H1 (cell line): ENCODE measurements at regions not wholly inside any gene's neighbourhood (a gene's known extent, or its start where the extent isn't known, plus 50 kb on each side); places are given as distances from the start of the nearest gene placed in this dataset.

ENCODE experiments used
- CTCF ChIA-PET: fragments of 300-600 bp; sonication (Branson Sonifier 250); formaldehyde crosslinking; loops from one replicate; lab custom pipeline; 2021; ENCODE audit not compliant: partially characterized antibody; lab: Charles Lee
- POLR2A ChIA-PET: fragments of 300-600 bp; sonication (Branson Sonifier 250); formaldehyde crosslinking; loops from one replicate; lab custom pipeline; 2021; ENCODE audit warnings: inconsistent platforms; ENCODE audit not compliant: partially characterized antibody; lab: Charles Lee
- DNase-seq, 2 experiments: peaks; one replicate each; pipeline versions ENCODE4 v3.0.0 to v3.0.0-alpha.2; 2010 to 2022; ENCODE audit warnings: low spot score in 2 of 2, low read depth in 1 of 2, mixed read lengths in 1 of 2
- FAIRE-seq: peaks from 2 replicates; lab custom pipeline; 2011; peaks lifted over from hg19 to GRCh38; lab: Jason Lieb, UNC
- H2AFZ ChIP-seq: 2 replicates; pipeline ENCODE4 v1.8.1; 2012; ENCODE audit warnings: low read length, inconsistent platforms
- H2AK5ac ChIP-seq: 2 replicates; pipeline ENCODE4 v1.6.1; 2013; ENCODE audit warnings: low read depth, low read length
- H2BK120ac ChIP-seq: replicated peaks from 2 replicates; pipeline ENCODE3; 2013; ENCODE audit warnings: low read depth, low read length, inconsistent platforms
- H2BK12ac ChIP-seq: 2 replicates; pipeline ENCODE4 v1.6.1; 2013; ENCODE audit warnings: low read depth, low read length
- H2BK15ac ChIP-seq: 2 replicates; pipeline ENCODE4 v1.6.1; 2013; ENCODE audit warnings: low read length
- H2BK20ac ChIP-seq: 2 replicates; pipeline ENCODE4 v1.6.1; 2013; ENCODE audit warnings: low read length
- H2BK5ac ChIP-seq: 2 replicates; pipeline ENCODE4 v1.6.1; 2013; ENCODE audit warnings: low read depth, low read length
- H3K14ac ChIP-seq: 2 replicates; pipeline ENCODE4 v1.6.1; 2013; ENCODE audit warnings: inconsistent platforms; ENCODE audit not compliant: insufficient read length
- H3K18ac ChIP-seq: 2 replicates; pipeline ENCODE4 v1.6.1; 2013; ENCODE audit warnings: low read length; ENCODE audit errors: extremely low read depth
- H3K23ac ChIP-seq: 2 replicates; pipeline ENCODE4 v1.6.1; 2013; ENCODE audit warnings: inconsistent platforms; ENCODE audit not compliant: insufficient read length
- H3K23me2 ChIP-seq: 2 replicates; pipeline ENCODE4 v1.6.1; 2013; ENCODE audit warnings: low read depth, low read length
- H3K27ac ChIP-seq: 2 replicates; pipeline ENCODE4 v1.6.1; 2011; ENCODE audit warnings: low read depth, low read length, inconsistent platforms
- H3K27me3 ChIP-seq, 4 experiments: replicated peaks in 1 of 4; 1 replicate in 1 of 4; 2 replicates in 3 of 4; pipeline versions ENCODE4 v1.6.1 to v1.8.1; 2011 to 2013; ENCODE audit warnings: low read length in 3 of 4, mild to moderate bottlenecking in 3 of 4, inconsistent platforms in 2 of 4, mixed read lengths in 2 of 4, moderate library complexity in 1 of 4; ENCODE audit not compliant: control insufficient read depth in 3 of 4, insufficient read depth in 3 of 4; ENCODE audit errors: extremely low read depth in 1 of 4
- H3K36me3 ChIP-seq, 4 experiments: 2 replicates each; pipeline versions ENCODE4 v1.6.1 to v1.8.1; 2011 to 2013; ENCODE audit warnings: mild to moderate bottlenecking in 4 of 4, low read length in 3 of 4, moderate library complexity in 2 of 4, control low read depth in 1 of 4, inconsistent platforms in 1 of 4; ENCODE audit not compliant: insufficient read depth in 4 of 4, control insufficient read depth in 2 of 4
- H3K4ac ChIP-seq: replicated peaks from 2 replicates; pipeline ENCODE3; 2013; ENCODE audit warnings: low read length, low read depth, mixed read lengths, inconsistent platforms; ENCODE audit not compliant: insufficient read length
- H3K4me1 ChIP-seq, 4 experiments: replicated peaks in 1 of 4; 1 replicate in 1 of 4; 2 replicates in 3 of 4; pipeline versions ENCODE4 v1.6.1 to v1.8.1; 2011 to 2013; ENCODE audit warnings: low read length in 3 of 4, inconsistent platforms in 2 of 4, mixed read lengths in 1 of 4; ENCODE audit not compliant: insufficient read depth in 4 of 4, control insufficient read depth in 3 of 4
- H3K4me2 ChIP-seq, 2 experiments: 2 replicates each; pipeline versions ENCODE4 v1.6.1 to v1.8.1; 2011 to 2013; ENCODE audit warnings: low read depth in 2 of 2, low read length in 2 of 2, control low read depth in 1 of 2, inconsistent platforms in 1 of 2, mild to moderate bottlenecking in 1 of 2; ENCODE audit not compliant: insufficient read depth in 1 of 2
- H3K4me3 ChIP-seq, 4 experiments: fragments of 200-600, 300-600 bp in 1 of 4; sonication (generic), shearing (Covaris generic), sonication (Bioruptor Twin) in 1 of 4; 2 replicates each; pipeline versions ENCODE4 v1.5.1 to v1.8.1; 2011 to 2016; ENCODE audit warnings: low read length in 4 of 4, low read depth in 3 of 4, control low read depth in 2 of 4, inconsistent platforms in 2 of 4, mild to moderate bottlenecking in 2 of 4, mixed read lengths in 1 of 4, moderate library complexity in 1 of 4; ENCODE audit not compliant: insufficient read depth in 2 of 4; ENCODE audit errors: extremely low read depth in 1 of 4
- H3K56ac ChIP-seq: replicated peaks from 2 replicates; pipeline ENCODE3; 2013; ENCODE audit warnings: low read depth, mild to moderate bottlenecking, mixed read lengths, low read length, inconsistent platforms; ENCODE audit not compliant: insufficient read length
- H3K79me1 ChIP-seq: 2 replicates; pipeline ENCODE4 v1.6.1; 2013; ENCODE audit warnings: low read depth, low read length, control low read depth
- H3K79me2 ChIP-seq, 2 experiments: 2 replicates each; pipeline versions ENCODE4 v1.6.1 to v1.8.1; 2012 to 2013; ENCODE audit warnings: low read length in 2 of 2, mild to moderate bottlenecking in 2 of 2, inconsistent platforms in 1 of 2; ENCODE audit not compliant: insufficient read depth in 2 of 2, control insufficient read depth in 1 of 2
- H3K9ac ChIP-seq, 4 experiments: replicated peaks in 1 of 4; 1 replicate in 1 of 4; 2 replicates in 3 of 4; pipeline versions ENCODE4 v1.6.1 to v1.8.1; 2011 to 2013; ENCODE audit warnings: low read depth in 3 of 4, low read length in 3 of 4, control low read depth in 2 of 4, mild to moderate bottlenecking in 2 of 4, moderate library complexity in 2 of 4, inconsistent platforms in 1 of 4; ENCODE audit errors: extremely low read depth in 1 of 4
- H3K9me3 ChIP-seq, 2 experiments: 2 replicates each; pipeline versions ENCODE4 v1.6.1 to v1.8.1; 2012 to 2013; ENCODE audit warnings: mild to moderate bottlenecking in 2 of 2, moderate library complexity in 2 of 2, control low read depth in 1 of 2, inconsistent platforms in 1 of 2, low read depth in 1 of 2, low read length in 1 of 2, mixed read lengths in 1 of 2; ENCODE audit not compliant: insufficient read depth in 2 of 2
- H4K20me1 ChIP-seq, 2 experiments: replicated peaks in 1 of 2; 2 replicates each; pipeline versions ENCODE3 to v1.8.1; 2011 to 2013; ENCODE audit warnings: inconsistent platforms in 2 of 2, low read length in 2 of 2, mild to moderate bottlenecking in 1 of 2; ENCODE audit not compliant: insufficient read depth in 2 of 2, control insufficient read depth in 1 of 2
- H4K5ac ChIP-seq: 2 replicates; pipeline ENCODE4 v1.6.1; 2013; ENCODE audit warnings: low read length, low read depth, mixed read lengths, inconsistent platforms; ENCODE audit not compliant: insufficient read length
- H4K8ac ChIP-seq: 2 replicates; pipeline ENCODE4 v1.8.0; 2013; ENCODE audit warnings: mild to moderate bottlenecking, moderate library complexity, low read length, inconsistent platforms; ENCODE audit not compliant: insufficient read depth; ENCODE audit errors: extremely low read depth
- H4K91ac ChIP-seq: replicated peaks from 2 replicates; pipeline ENCODE3; 2013; ENCODE audit warnings: low read length, mixed read lengths, inconsistent platforms; ENCODE audit not compliant: insufficient read length
- BACH1 ChIP-seq: IDR thresholded peaks from 2 replicates; pipeline ENCODE4 v1.6.1; 2012; ENCODE audit warnings: low read length, improper control_type of control experiment
- NANOG ChIP-seq: IDR thresholded peaks from 2 replicates; pipeline ENCODE4 v1.6.1; 2011; ENCODE audit warnings: low read length, low read depth, mild to moderate bottlenecking, inconsistent platforms; ENCODE audit not compliant: insufficient read depth, poor library complexity, severe bottlenecking
- NRF1 ChIP-seq: IDR thresholded peaks from 2 replicates; pipeline ENCODE4 v1.6.1; 2011; ENCODE audit warnings: mild to moderate bottlenecking, low read depth, low read length, improper control_type of control experiment
- RAD21 ChIP-seq, 2 experiments: IDR thresholded peaks in 1 of 2; conservative IDR thresholded peaks in 1 of 2; 2 replicates each; pipeline ENCODE4 v1.6.1; 2011; ENCODE audit warnings: low read depth in 2 of 2, low read length in 2 of 2, improper control_type of control experiment in 1 of 2, inconsistent platforms in 1 of 2, mild to moderate bottlenecking in 1 of 2, moderate library complexity in 1 of 2
- RXRA ChIP-seq: IDR thresholded peaks from 2 replicates; pipeline ENCODE4 v1.6.1; 2011; ENCODE audit warnings: low read depth, mild to moderate bottlenecking, low read length, moderate library complexity; ENCODE audit not compliant: insufficient read depth
- SP4 ChIP-seq: IDR thresholded peaks from 2 replicates; pipeline ENCODE4 v1.6.1; 2012; ENCODE audit warnings: low read length, inconsistent platforms
- WGBS, 2 experiments: shearing (Covaris generic) in 1 of 2; methylation state at CpG; one replicate each; pipeline versions ENCODE4 v1.1.6 to v1.1.7; 2013 to 2015; ENCODE audit warnings: low lambda C conversion rate in 2 of 2, mixed read lengths in 2 of 2, inconsistent platforms in 1 of 2, low coverage in 1 of 2, missing lambda C conversion rate in 1 of 2; ENCODE audit not compliant: insufficient replicate concordance in 2 of 2, insufficient coverage in 1 of 2, insufficient read length in 1 of 2; ENCODE audit errors: extremely low coverage in 1 of 2, missing lambda C conversion rate in 1 of 2; 5-methylcytosine and 5-hydroxymethylcytosine counted together

GRCh38 chr5:167228134-167228533 is 1063.3 kb upstream of the WWC1 start:
- Histone ChIP-seq H3K4ac (no peak overlapping the region), H3K79me1 (no peaks in the 10 kb centered on the region), H3K18ac (no peak overlapping the region), H3K27me3 (no peaks in the 10 kb centered on the region), H3K79me2 (no peaks in the 10 kb centered on the region), H2AFZ (no peak overlapping the region), H2BK12ac (no peak overlapping the region), H3K14ac (no peak overlapping the region), H3K56ac (no peak overlapping the region), H3K27ac (no peak overlapping the region), H3K9ac (no peak overlapping the region), H2BK120ac (no peak overlapping the region), H2BK15ac (no peak overlapping the region), H3K9me3 (no peaks in the 10 kb centered on the region), H2BK20ac (no peak overlapping the region), H3K23me2 (no peaks in the 10 kb centered on the region), H4K20me1 (no peaks in the 10 kb centered on the region), H3K23ac (no peak overlapping the region), H4K91ac (no peak overlapping the region), H3K36me3 (no peaks in the 10 kb centered on the region), H3K4me2 (no peak overlapping the region), H3K4me1 (no peaks in the 10 kb centered on the region), H3K4me3 (no peak overlapping the region), H2BK5ac (no peak overlapping the region), H4K5ac (no peak overlapping the region), H2AK5ac (no peak overlapping the region), H4K8ac (no peak overlapping the region)
- DNase-seq, result no peak
- TF ChIP-seq NRF1, result no peak
- TF ChIP-seq BACH1, result no peak
- no peak for TF ChIP-seq NANOG
- no peak for TF ChIP-seq RXRA
- TF ChIP-seq RAD21 (IDR thresholded peaks at IDR 0.05 in 1 of 2, conservative IDR thresholded peaks at IDR 0.05 in 1 of 2; ENCODE audit: low read depth in 2 of 2, low read length in 2 of 2), result no peak
- TF ChIP-seq SP4, result no peak
- CTCF ChIA-PET, result interaction anchor here (0.9 to 1.3 kb wide), 2 partner anchors 16 to 177 kb away, joined by 3 to 5 read pairs; no protein-coding TSS in a partner anchor
- no peak for FAIRE-seq
- 92% methylated on average over 3 of the region's 3 CpGs; no CpG with 5 or more reads in 1 of the 2 experiments for WGBS, 2 experiments
- POLR2A ChIA-PET, result no interaction called here
